HCT116 (cell line): ENCODE measurements at regions not wholly inside any gene's neighbourhood (a gene's known extent, or its start where the extent isn't known, plus 50 kb on each side); places are given as distances from the start of the nearest gene placed in this dataset.

ENCODE experiments used
- ATAC-seq: fragments of 200-7000 bp; cut with Tn5 transposase; 2 replicates; pipeline ENCODE4 v1.9.1; 2020; ENCODE audit warnings: mild to moderate bottlenecking, moderate library complexity
- BruUV-seq: library from RNA; stranded (reverse); fragments of 400-500 nt; replicated peaks from 2 replicates; lab custom pipeline; 2021; lab: Mats Ljungman, UMichigan
- CTCF ChIA-PET: fragments of 300-600 bp; sonication (Branson Sonifier 250); formaldehyde crosslinking; loops from one replicate; lab custom pipeline; 2021; ENCODE audit warnings: antibody characterized with exemption; lab: Charles Lee
- POLR2A ChIA-PET: fragments of 300-600, 350-600 bp; sonication (Branson Sonifier 250); formaldehyde crosslinking; loops from one replicate; lab custom pipeline; 2021; ENCODE audit warnings: antibody characterized with exemption; lab: Charles Lee
- RAD21 ChIA-PET, 2 experiments: fragments of 300-600 bp; sonication (Branson Sonifier 250); formaldehyde crosslinking; loops; one replicate each; lab custom pipeline; 2023; ENCODE audit warnings: low total read pairs in 2 of 2; ENCODE audit not compliant: uncharacterized antibody in 2 of 2, unreplicated experiment in 2 of 2, low non-redundant PET in 1 of 2; lab: Charles Lee
- DNase-seq: peaks from one replicate; pipeline ENCODE4 v3.0.0-alpha.2; 2010; ENCODE audit warnings: low read depth, low spot score
- H2AFZ ChIP-seq: fragments of 200-600 bp; shearing (Covaris generic), sonication (generic); 2 replicates; pipeline ENCODE4 v1.6.1; 2017; ENCODE audit warnings: low read depth, mixed run types, mixed read lengths, antibody characterized with exemption, low read length; ENCODE audit not compliant: poor library complexity, severe bottlenecking
- H3K27ac ChIP-seq: 2 replicates; pipeline ENCODE4 v1.5.1; 2012; ENCODE audit warnings: low read depth, low read length
- H3K27me3 ChIP-seq: fragments of 200-600 bp; sonication (generic); 2 replicates; pipeline ENCODE4 v1.6.1; 2016; ENCODE audit warnings: mixed run types, low read length, mixed read lengths; ENCODE audit not compliant: insufficient read depth
- H3K36me3 ChIP-seq, 2 experiments: fragments of 200-500 bp in 1 of 2; fragments of 200-600 bp in 1 of 2; sonication (Bioruptor generic) in 1 of 2; sonication (generic) in 1 of 2; 2 replicates each; pipeline versions ENCODE4 v1.5.1 to v1.6.1; 2014 to 2016; ENCODE audit warnings: low read length in 2 of 2, inconsistent platforms in 1 of 2, mixed read lengths in 1 of 2, mixed run types in 1 of 2; ENCODE audit not compliant: insufficient read depth in 2 of 2, control insufficient read depth in 1 of 2
- H3K4me1 ChIP-seq, 2 experiments: fragments of 200-600 bp in 1 of 2; sonication (generic) in 1 of 2; 2 replicates each; pipeline versions ENCODE4 v1.5.1 to v1.6.1; 2012 to 2017; ENCODE audit warnings: low read length in 2 of 2, inconsistent platforms in 1 of 2, mild to moderate bottlenecking in 1 of 2, mixed read lengths in 1 of 2, mixed run types in 1 of 2, moderate library complexity in 1 of 2; ENCODE audit not compliant: insufficient read depth in 2 of 2, control insufficient read depth in 1 of 2
- H3K4me2 ChIP-seq: fragments of 200-600 bp; sonication (generic); 2 replicates; pipeline ENCODE4 v1.6.1; 2017; ENCODE audit warnings: mixed run types, low read length, mixed read lengths
- H3K4me3 ChIP-seq, 2 experiments: fragments of 200-600 bp in 1 of 2; sonication (generic) in 1 of 2; replicated peaks in 1 of 2; 2 replicates each; pipeline ENCODE4 v1.5.1; 2011 to 2016; ENCODE audit warnings: low read length in 2 of 2, control low read depth in 1 of 2, low read depth in 1 of 2, mild to moderate bottlenecking in 1 of 2, mixed read lengths in 1 of 2, mixed run types in 1 of 2
- H3K79me2 ChIP-seq: fragments of 200-600 bp; sonication (generic); 2 replicates; pipeline ENCODE4 v1.6.1; 2017; ENCODE audit warnings: mild to moderate bottlenecking, mixed run types, low read length, moderate library complexity, mixed read lengths; ENCODE audit not compliant: insufficient read depth
- H3K9ac ChIP-seq: fragments of 200-600 bp; sonication (generic); 2 replicates; pipeline ENCODE4 v1.6.1; 2016; ENCODE audit warnings: low read length, mixed read lengths
- H3K9me2 ChIP-seq: fragments of 200-600 bp; sonication (generic), shearing (Covaris generic); 2 replicates; pipeline ENCODE4 v1.6.1; 2017; ENCODE audit warnings: mixed run types, mild to moderate bottlenecking, moderate library complexity; ENCODE audit not compliant: insufficient read depth
- H3K9me3 ChIP-seq, 2 experiments: fragments of 200-500 bp in 1 of 2; fragments of 200-600 bp in 1 of 2; sonication (Bioruptor generic) in 1 of 2; sonication (generic) in 1 of 2; 2 replicates each; pipeline ENCODE4 v1.6.1; 2014 to 2017; ENCODE audit warnings: low read length in 2 of 2, mixed read lengths in 2 of 2, inconsistent platforms in 1 of 2, low read depth in 1 of 2, mild to moderate bottlenecking in 1 of 2, mixed run types in 1 of 2, moderate library complexity in 1 of 2; ENCODE audit not compliant: control insufficient read depth in 1 of 2, insufficient read depth in 1 of 2
- H4K20me1 ChIP-seq: fragments of 200-600 bp; sonication (generic), shearing (Covaris generic); 2 replicates; pipeline ENCODE4 v1.6.1; 2017; ENCODE audit warnings: mixed run types, mild to moderate bottlenecking, moderate library complexity; ENCODE audit not compliant: insufficient read depth
- CEBPB ChIP-seq: IDR thresholded peaks from 2 replicates; pipeline ENCODE4 v1.6.1; 2012; ENCODE audit warnings: low read depth
- EGR1 ChIP-seq: IDR thresholded peaks from 2 replicates; pipeline ENCODE4 v1.6.1; 2012; ENCODE audit warnings: low read depth
- ELF1 ChIP-seq: IDR thresholded peaks from 2 replicates; pipeline ENCODE4 v1.6.1; 2012; ENCODE audit warnings: low read depth, borderline replicate concordance
- EZH2 ChIP-seq: fragments of 200-600 bp; sonication (generic); IDR thresholded peaks from 2 replicates; pipeline ENCODE4 v1.6.1; 2017; ENCODE audit warnings: antibody characterized with exemption, mixed run types
- EZH2phosphoT487 ChIP-seq: fragments of 200-600 bp; IDR thresholded peaks from 2 replicates; pipeline ENCODE4 v1.6.1; 2018; ENCODE audit warnings: antibody characterized with exemption, borderline replicate concordance
- JUND ChIP-seq: IDR thresholded peaks from 2 replicates; pipeline ENCODE4 v1.6.1; 2012
- POLR2A ChIP-seq: IDR thresholded peaks from 2 replicates; pipeline ENCODE4 v1.7.0; 2011; ENCODE audit warnings: borderline replicate concordance; ENCODE audit not compliant: insufficient read depth, insufficient read length; ENCODE audit errors: extremely low read depth
- SRF ChIP-seq: IDR thresholded peaks from 2 replicates; pipeline ENCODE4 v1.6.1; 2012; ENCODE audit warnings: low read depth
- TCF7L2 ChIP-seq: IDR thresholded peaks from 2 replicates; pipeline ENCODE4 v1.7.0; 2011; ENCODE audit warnings: borderline replicate concordance, inconsistent platforms; ENCODE audit not compliant: insufficient read depth, insufficient read length; ENCODE audit errors: extremely low read depth
- YY1 ChIP-seq: IDR thresholded peaks from 2 replicates; pipeline ENCODE4 v1.6.1; 2011; ENCODE audit warnings: low read length, low read depth, moderate library complexity, mild to moderate bottlenecking; ENCODE audit not compliant: insufficient replicate concordance; ENCODE audit errors: extremely low read depth
- ZFX ChIP-seq: fragments of 450-650 bp; IDR thresholded peaks from 2 replicates; pipeline ENCODE4 v1.6.1; 2017
- ZNF274 ChIP-seq: fragments of 200-500 bp; sonication (Bioruptor generic); IDR thresholded peaks from 2 replicates; pipeline ENCODE4 v1.6.1; 2014; ENCODE audit warnings: mild to moderate bottlenecking, low read depth, low read length, inconsistent platforms
- intact Hi-C: fragments of 100-400 bp; cut with micrococcal nuclease; formaldehyde crosslinking; loops from 2 replicates; pipeline ENCODE4 v1.10.0; 2022
- TF ChIP-seq, protein P1 (sequence below): IDR thresholded peaks from 2 replicates; pipeline ENCODE4 v1.6.1; 2012; ENCODE audit warnings: low read depth
- TF ChIP-seq, protein P2 (sequence below): IDR thresholded peaks from 2 replicates; pipeline ENCODE4 v1.6.1; 2012
- TF ChIP-seq, protein P3 (sequence below): IDR thresholded peaks from 2 replicates; pipeline ENCODE4 v1.6.1; 2011; ENCODE audit warnings: mild to moderate bottlenecking, low read length, moderate library complexity; ENCODE audit not compliant: insufficient replicate concordance; ENCODE audit errors: extremely low read depth

DNA sequence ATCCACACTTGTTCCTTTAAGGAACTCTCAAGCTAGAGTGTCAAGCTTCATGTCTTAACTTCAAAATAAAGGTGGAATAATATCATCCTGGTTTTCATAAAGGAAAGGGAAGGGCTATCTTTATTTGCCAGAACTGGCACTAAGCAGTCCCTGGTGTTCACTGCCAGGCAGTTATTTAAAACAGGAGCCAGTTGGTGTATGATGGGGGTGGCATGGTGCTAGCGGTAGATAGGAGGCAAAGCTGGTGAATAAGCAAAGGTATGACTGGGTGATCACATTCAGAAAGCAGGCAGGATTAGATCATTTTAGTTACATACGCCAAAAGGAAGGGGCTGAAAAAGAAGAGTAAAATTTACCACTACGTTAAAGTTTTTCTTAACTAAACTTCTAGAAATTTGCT lies 776.3 kb downstream of the BCL11A start:
- Histone ChIP-seq H3K36me3 (no peaks in the 10 kb centered on the region), H3K79me2 (no peaks in the 10 kb centered on the region), H4K20me1 (no peaks in the 10 kb centered on the region), H3K9ac (no peak overlapping the region), H3K9me2 (no peaks in the 10 kb centered on the region), H3K27ac (no peak overlapping the region), H3K9me3 (no peaks in the 10 kb centered on the region), H3K4me1 (no peaks in the 10 kb centered on the region), H3K4me2 (no peak overlapping the region), H3K4me3 (no peak overlapping the region), H2AFZ (no peak overlapping the region), H3K27me3 (no peaks in the 10 kb centered on the region)
- POLR2A ChIA-PET, result no interaction called here
- CTCF ChIA-PET, result no interaction called here
- no TSS peak for BruUV-seq
- DNase-seq (no peak), ATAC-seq (no peak)
- intact Hi-C loops, result no loop called here
- RAD21 ChIA-PET, result no interaction called here
- TF ChIP-seq SRF, result no peak
- no peak for TF ChIP-seq EGR1
- TF ChIP-seq, protein P1, sequence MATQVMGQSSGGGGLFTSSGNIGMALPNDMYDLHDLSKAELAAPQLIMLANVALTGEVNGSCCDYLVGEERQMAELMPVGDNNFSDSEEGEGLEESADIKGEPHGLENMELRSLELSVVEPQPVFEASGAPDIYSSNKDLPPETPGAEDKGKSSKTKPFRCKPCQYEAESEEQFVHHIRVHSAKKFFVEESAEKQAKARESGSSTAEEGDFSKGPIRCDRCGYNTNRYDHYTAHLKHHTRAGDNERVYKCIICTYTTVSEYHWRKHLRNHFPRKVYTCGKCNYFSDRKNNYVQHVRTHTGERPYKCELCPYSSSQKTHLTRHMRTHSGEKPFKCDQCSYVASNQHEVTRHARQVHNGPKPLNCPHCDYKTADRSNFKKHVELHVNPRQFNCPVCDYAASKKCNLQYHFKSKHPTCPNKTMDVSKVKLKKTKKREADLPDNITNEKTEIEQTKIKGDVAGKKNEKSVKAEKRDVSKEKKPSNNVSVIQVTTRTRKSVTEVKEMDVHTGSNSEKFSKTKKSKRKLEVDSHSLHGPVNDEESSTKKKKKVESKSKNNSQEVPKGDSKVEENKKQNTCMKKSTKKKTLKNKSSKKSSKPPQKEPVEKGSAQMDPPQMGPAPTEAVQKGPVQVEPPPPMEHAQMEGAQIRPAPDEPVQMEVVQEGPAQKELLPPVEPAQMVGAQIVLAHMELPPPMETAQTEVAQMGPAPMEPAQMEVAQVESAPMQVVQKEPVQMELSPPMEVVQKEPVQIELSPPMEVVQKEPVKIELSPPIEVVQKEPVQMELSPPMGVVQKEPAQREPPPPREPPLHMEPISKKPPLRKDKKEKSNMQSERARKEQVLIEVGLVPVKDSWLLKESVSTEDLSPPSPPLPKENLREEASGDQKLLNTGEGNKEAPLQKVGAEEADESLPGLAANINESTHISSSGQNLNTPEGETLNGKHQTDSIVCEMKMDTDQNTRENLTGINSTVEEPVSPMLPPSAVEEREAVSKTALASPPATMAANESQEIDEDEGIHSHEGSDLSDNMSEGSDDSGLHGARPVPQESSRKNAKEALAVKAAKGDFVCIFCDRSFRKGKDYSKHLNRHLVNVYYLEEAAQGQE, result no peak
- TF ChIP-seq ZNF274, result no peak
- no peak for TF ChIP-seq CEBPB
- no peak for TF ChIP-seq EZH2
- no peak for TF ChIP-seq EZH2phosphoT487
- no peak for TF ChIP-seq JUND

DNA sequence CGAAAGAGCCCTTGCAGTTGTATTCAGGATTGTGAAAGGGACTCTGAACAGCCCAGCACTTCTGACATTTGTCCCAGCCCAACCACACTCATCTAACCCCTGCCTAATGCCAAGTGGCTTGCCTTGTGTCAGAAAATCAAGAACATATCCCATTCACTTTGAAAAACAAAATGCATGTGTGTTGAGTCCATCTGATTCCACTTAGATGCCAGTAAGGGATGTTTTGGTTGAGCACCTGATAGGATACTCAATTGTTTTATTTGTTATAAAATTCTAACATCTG lies 776.8 kb downstream of the BCL11A start:
- H3K9me2 ChIP-seq, result no peaks in the 10 kb centered on the region
- POLR2A ChIA-PET, result no interaction called here
- no peaks in the 10 kb centered on the region for H3K79me2 ChIP-seq
- H3K4me2 ChIP-seq, result no peak overlapping the region
- RAD21 ChIA-PET, result no interaction called here
- DNase-seq, result no peak
- TF ChIP-seq CEBPB (no peak), ZFX (no peak), TCF7L2 (no peak), YY1 (no peak), ELF1 (no peak), ZNF274 (no peak), POLR2A (no peak), SRF (no peak), JUND (no peak)
- TF ChIP-seq, protein P2, sequence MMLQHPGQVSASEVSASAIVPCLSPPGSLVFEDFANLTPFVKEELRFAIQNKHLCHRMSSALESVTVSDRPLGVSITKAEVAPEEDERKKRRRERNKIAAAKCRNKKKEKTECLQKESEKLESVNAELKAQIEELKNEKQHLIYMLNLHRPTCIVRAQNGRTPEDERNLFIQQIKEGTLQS, result no peak
- TF ChIP-seq, protein P3, sequence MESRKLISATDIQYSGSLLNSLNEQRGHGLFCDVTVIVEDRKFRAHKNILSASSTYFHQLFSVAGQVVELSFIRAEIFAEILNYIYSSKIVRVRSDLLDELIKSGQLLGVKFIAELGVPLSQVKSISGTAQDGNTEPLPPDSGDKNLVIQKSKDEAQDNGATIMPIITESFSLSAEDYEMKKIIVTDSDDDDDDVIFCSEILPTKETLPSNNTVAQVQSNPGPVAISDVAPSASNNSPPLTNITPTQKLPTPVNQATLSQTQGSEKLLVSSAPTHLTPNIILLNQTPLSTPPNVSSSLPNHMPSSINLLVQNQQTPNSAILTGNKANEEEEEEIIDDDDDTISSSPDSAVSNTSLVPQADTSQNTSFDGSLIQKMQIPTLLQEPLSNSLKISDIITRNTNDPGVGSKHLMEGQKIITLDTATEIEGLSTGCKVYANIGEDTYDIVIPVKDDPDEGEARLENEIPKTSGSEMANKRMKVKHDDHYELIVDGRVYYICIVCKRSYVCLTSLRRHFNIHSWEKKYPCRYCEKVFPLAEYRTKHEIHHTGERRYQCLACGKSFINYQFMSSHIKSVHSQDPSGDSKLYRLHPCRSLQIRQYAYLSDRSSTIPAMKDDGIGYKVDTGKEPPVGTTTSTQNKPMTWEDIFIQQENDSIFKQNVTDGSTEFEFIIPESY, result no peak
- BruUV-seq, result no TSS peak
- H4K20me1 ChIP-seq, result no peaks in the 10 kb centered on the region
- no peak for ATAC-seq
- intact Hi-C loops, result no loop called here
- H3K9ac ChIP-seq, result no peak overlapping the region
- no peak overlapping the region for H2AFZ ChIP-seq
- no peaks in the 10 kb centered on the region for H3K27me3 ChIP-seq
- no peak overlapping the region for H3K4me3 ChIP-seq
- no peaks in the 10 kb centered on the region for H3K4me1 ChIP-seq
- CTCF ChIA-PET, result no interaction called here
- no peaks in the 10 kb centered on the region for H3K9me3 ChIP-seq
- no peak overlapping the region for H3K27ac ChIP-seq
- H3K36me3 ChIP-seq, result no peaks in the 10 kb centered on the region
